RWPE2 (cell line): ENCODE measurements at regions not wholly inside any gene's neighbourhood (a gene's known extent, or its start where the extent isn't known, plus 50 kb on each side); places are given as distances from the start of the nearest gene placed in this dataset.
"Not testable (repeated sequence)": the region's sequence is repeated elsewhere in the genome, so short reads cannot be mapped to it uniquely, and the experiment has no call there.

Experiments
- ATAC-seq: fragments of 200-7000 bp; cut with Tn5 transposase; 3 replicates; pipeline ENCODE4 v1.9.1; 2021; ENCODE audit warnings: low read depth
- DNase-seq: peaks from one replicate; pipeline ENCODE4 v3.0.0-alpha.2; 2020; ENCODE audit warnings: low spot score
- H3K27ac ChIP-seq: fragments of 450-650 bp; 2 replicates; pipeline ENCODE4 v1.5.1; 2017; ENCODE audit warnings: mild to moderate bottlenecking; ENCODE audit not compliant: poor library complexity, severe bottlenecking
- H3K27me3 ChIP-seq: fragments of 250-450 bp; sonication (Bioruptor Pico); 2 replicates; pipeline ENCODE4 v1.5.1; 2021; ENCODE audit warnings: mild to moderate bottlenecking, moderate library complexity; ENCODE audit not compliant: insufficient read depth, poor library complexity, severe bottlenecking
- H3K36me3 ChIP-seq: fragments of 250-450 bp; sonication (Bioruptor Pico); 2 replicates; pipeline ENCODE4 v1.5.1; 2020; ENCODE audit warnings: low read depth, mild to moderate bottlenecking, moderate library complexity
- H3K4me1 ChIP-seq: fragments of 250-450 bp; sonication (Bioruptor Pico); 2 replicates; pipeline ENCODE4 v1.5.1; 2021; ENCODE audit warnings: mild to moderate bottlenecking, moderate library complexity; ENCODE audit not compliant: insufficient read depth, poor library complexity, severe bottlenecking
- H3K4me3 ChIP-seq: fragments of 250-450 bp; sonication (Bioruptor Pico); 2 replicates; pipeline ENCODE4 v1.5.1; 2021; ENCODE audit warnings: mild to moderate bottlenecking, moderate library complexity; ENCODE audit not compliant: severe bottlenecking
- H3K9me3 ChIP-seq: fragments of 250-450 bp; sonication (Bioruptor Pico); 2 replicates; pipeline ENCODE4 v1.5.1; 2021; ENCODE audit warnings: mild to moderate bottlenecking, moderate library complexity; ENCODE audit not compliant: severe bottlenecking
- CTCF ChIP-seq: fragments of 450-650 bp; IDR thresholded peaks from one replicate; pipeline ENCODE4 v1.5.1; 2017; ENCODE audit warnings: mild to moderate bottlenecking, moderate library complexity; ENCODE audit not compliant: poor library complexity, severe bottlenecking

DNA sequence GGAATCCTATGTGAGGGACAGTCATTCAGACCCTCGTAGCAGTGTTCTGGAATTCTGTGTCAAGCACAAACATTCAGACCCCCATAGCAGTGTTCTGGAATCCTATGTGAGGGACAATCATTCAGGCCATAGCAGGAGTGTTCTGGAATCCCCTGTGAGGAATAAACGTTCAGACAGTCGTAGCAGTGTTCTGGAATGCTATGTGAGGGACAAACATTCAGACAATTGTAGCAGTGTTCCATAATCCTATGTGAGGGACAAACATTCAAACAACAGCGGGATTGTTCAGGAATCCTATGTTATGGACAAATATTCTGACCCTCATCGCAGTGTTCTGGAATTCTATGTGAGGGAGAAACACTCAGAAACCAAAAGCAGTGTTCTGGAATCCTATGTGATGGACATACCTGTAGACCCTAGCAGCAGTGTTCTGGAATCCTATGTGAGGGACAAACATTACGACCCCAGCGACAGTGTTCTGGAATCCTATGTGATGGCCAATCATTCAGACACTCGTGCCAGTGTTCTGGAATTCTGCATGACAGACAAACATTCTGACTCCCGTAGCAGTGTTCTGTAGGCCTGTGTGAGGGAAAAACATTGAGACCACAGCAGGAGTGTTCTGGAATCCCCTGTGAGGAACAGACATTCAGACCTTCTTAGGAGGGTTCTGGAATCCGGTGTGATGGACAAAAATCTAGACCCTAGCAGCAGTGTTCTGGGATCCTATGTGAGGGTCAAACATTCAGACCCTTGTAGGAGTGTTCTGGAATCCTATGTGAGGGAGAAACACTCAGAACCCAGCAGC lies 388.1 kb upstream of the SPATA31A5 start:
- peak; percentile 49 for ATAC-seq

DNA sequence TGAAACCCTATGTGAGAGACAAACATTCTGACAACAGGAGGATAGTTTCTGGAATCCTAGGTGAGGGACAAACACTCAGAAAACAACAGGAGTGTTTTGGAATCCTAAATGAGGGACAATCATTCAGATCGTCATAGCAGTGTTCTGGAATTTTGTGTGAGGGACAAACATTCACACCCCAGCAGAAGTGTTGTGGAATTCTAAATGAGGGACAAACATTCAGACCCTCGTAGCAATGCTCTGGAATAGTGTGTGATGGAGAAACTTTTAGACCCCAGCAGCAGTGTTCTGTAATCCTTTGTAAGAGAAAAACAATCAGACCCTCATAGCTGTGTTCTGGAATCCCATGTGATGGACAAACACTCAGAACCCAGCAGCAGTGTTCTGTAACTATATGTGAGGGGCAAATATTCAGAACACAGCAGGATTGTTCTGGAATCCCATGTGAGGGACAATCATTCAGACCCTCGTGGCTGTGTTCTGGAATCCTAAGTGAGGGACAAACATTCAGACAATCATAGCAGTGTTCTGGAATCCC lies 387.4 kb upstream of the SPATA31A5 start:
- H3K9me3 ChIP-seq = not testable (repeated sequence)
- peak; percentile 21; the same call in 2 of the 3 replicates for ATAC-seq

More for the DNA sequence above, 388.1 kb upstream of the SPATA31A5 start:
- H3K27me3 ChIP-seq, DNase-seq, H3K27ac ChIP-seq, H3K4me3 ChIP-seq, H3K4me1 ChIP-seq, H3K36me3 ChIP-seq, H3K9me3 ChIP-seq: not testable (repeated sequence)

GRCh38 chr9:60544518-60544917 lies 369.7 kb upstream of the SPATA31A5 start:
- ATAC-seq, H3K4me3 ChIP-seq, H3K27ac ChIP-seq, H3K27me3 ChIP-seq, H3K4me1 ChIP-seq, H3K9me3 ChIP-seq, DNase-seq, H3K36me3 ChIP-seq: not testable (repeated sequence)

More for the DNA sequence above, 387.4 kb upstream of the SPATA31A5 start:
- H3K36me3 ChIP-seq, H3K27me3 ChIP-seq, H3K4me1 ChIP-seq, H3K4me3 ChIP-seq, DNase-seq, H3K27ac ChIP-seq: not testable (repeated sequence)

DNA sequence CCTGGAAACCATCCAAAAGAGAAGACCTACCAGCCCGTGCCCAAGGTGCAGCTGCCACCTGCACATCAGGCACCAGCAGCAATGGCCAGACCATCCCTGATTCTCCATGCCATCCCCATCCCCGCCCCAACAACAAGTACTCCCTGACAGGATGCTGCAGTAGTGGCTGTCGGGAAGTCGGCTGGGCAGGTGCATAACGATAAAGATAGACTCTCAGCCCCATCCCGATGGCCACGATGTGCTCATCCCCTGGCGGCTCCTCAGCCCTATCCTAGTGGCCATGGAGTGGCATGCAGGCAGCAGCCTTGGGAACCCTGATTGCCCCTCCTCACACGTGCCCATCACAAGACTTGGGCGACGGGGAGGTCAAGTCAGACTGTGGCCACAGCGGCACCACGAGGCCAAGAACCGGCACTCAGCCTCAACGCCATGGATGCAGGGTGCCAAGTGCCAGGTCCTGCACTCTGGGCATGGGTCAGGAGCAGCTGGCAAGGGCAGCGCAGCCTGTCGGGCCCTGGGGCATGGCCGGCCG lies 368.8 kb upstream of the SPATA31A5 start:
- no peaks in the 10 kb centered on the region for H3K4me1 ChIP-seq
- H3K4me3 ChIP-seq = no peak overlapping the region
- H3K9me3 ChIP-seq = no peaks in the 10 kb centered on the region
- H3K27me3 ChIP-seq = no peaks in the 10 kb centered on the region
- no peak overlapping the region for H3K27ac ChIP-seq
- no peaks in the 10 kb centered on the region for H3K36me3 ChIP-seq
- no peak for TF ChIP-seq CTCF
- ATAC-seq (no peak), DNase-seq (peak; percentile 29)

DNA sequence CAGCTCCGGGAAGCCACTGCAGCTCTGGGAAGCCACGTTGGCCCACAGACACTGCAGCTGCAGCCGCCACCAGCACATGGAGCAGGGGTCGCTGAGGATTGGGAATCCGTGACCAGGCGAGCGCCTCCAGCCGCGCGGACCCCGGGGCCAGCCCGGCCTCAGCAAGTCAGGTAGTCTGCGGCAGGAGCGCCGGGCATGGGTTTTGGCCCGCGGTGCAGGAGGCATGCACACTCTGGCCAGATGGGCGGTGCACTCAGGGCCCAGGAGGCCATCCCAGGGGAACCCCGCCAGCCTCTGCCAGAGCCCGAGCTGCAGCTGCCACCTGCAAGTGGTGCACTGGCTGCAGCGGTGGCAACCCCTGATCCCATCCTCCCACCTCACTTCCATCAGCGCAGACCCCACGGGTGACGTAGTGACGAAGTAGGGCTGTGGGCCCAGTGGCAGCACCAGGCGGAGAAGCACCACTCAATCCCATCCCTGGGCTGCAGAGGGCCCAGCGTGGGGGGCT lies 368.3 kb upstream of the SPATA31A5 start:
- no peak overlapping the region for H3K27ac ChIP-seq
- ATAC-seq = no peak
- no peaks in the 10 kb centered on the region for H3K4me1 ChIP-seq
- no peaks in the 10 kb centered on the region for H3K27me3 ChIP-seq
- H3K4me3 ChIP-seq = no peak overlapping the region
- H3K9me3 ChIP-seq = no peaks in the 10 kb centered on the region
- TF ChIP-seq CTCF = no peak
- H3K36me3 ChIP-seq = no peaks in the 10 kb centered on the region
- DNase-seq = peak; percentile 41

GRCh38 chr9:60546406-60546805 lies 367.8 kb upstream of the SPATA31A5 start:
- no peak for DNase-seq
- no peak overlapping the region for H3K27ac ChIP-seq
- H3K4me3 ChIP-seq = no peak overlapping the region
- TF ChIP-seq CTCF = no peak
- H3K9me3 ChIP-seq = no peaks in the 10 kb centered on the region
- H3K27me3 ChIP-seq = no peaks in the 10 kb centered on the region
- no peaks in the 10 kb centered on the region for H3K36me3 ChIP-seq
- ATAC-seq = no peak
- no peaks in the 10 kb centered on the region for H3K4me1 ChIP-seq

GRCh38 chr9:60546990-60547389 lies 367.2 kb upstream of the SPATA31A5 start:
- not testable (repeated sequence) for H3K4me1 ChIP-seq, H3K27ac ChIP-seq, H3K27me3 ChIP-seq, H3K36me3 ChIP-seq, DNase-seq, ATAC-seq, H3K4me3 ChIP-seq, H3K9me3 ChIP-seq
